NB4 (cell line): ENCODE measurements at regions not wholly inside any gene's neighbourhood (a gene's known extent, or its start where the extent isn't known, plus 50 kb on each side); places are given as distances from the start of the nearest gene placed in this dataset.

Experiments used
- CTCF ChIP-seq: IDR thresholded peaks from one replicate; pipeline ENCODE4 v1.5.1; 2012; ENCODE audit warnings: low read depth, low read length
- MAX ChIP-seq: IDR thresholded peaks from 2 replicates; pipeline ENCODE4 v1.6.1; 2011; ENCODE audit warnings: low read depth, low read length

- TF ChIP-seq CTCF (no peak), MAX (no peak)
These were observed 59.5 kb upstream of the DYRK2 start for GRCh38 chr12:67589078-67589477.
